ENCODE measurements at regions not wholly inside any gene's neighbourhood (a gene's known extent, or its start where the extent isn't known, plus 50 kb on each side); places are given as distances from the start of the nearest gene placed in this dataset.
"Not testable (repeated sequence)": the region's sequence is repeated elsewhere in the genome, so short reads cannot be mapped to it uniquely, and the experiment has no call there.

DNA sequence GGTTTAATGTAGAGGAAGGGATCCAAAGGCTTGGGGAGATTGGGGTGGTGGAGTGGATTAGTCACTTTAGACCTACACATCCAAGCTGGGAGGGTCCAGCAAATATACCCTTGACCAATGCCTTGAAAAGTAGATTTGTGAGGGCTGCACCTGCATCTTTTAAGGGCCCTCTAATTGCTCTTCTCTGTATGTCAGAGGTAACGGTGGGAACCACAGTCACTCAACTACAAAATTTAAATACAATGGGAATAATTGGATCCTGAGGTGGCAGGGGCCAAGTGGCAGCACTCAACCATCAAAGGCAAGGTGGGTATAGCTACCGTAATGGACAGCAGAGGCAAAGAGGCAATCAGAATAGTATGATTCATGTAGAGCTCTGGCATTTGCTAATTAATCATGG lies 833.7 kb upstream of the ARRDC3 start:
- DNase-seq, result not testable (repeated sequence)

DNA sequence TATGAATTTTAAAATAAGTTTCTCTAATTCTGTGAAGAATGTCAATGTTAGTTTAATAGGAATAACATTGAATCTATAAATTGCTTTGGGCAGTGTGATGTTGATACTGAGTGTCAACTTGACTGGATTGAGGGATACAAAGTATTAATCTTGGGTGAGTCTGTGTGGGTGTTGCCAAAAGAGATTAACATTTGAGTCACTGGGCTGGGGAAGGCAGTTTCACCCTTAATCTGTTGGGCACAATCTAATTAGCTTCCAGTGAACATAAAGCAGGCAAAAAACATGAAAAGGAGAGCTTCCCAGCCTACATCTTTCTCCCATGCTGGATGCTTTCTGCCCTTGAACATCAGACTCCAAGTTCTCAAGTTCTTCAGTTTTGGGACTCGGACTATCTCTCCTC lies 832.0 kb upstream of the ARRDC3 start:
- DNase-seq, result no peak

DNA sequence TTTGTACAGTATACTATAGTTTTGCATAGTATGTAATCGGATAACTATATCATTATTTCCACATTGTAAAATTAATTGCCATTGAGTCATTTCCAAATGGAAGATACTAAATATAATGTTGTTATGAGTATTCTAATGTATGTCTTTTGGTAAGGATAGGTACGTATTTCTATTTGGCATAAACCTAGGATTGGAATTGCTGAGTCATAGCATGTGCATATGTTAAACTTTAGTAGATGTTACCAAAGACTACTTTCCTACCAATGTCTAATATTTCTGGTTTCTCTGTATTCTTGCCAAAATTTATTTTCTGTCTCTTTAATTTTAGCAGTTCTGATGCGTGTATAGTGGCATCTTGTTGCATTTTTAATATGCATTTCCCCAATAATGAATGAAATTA lies 825.1 kb upstream of the ARRDC3 start:
- no peak for DNase-seq

DNA sequence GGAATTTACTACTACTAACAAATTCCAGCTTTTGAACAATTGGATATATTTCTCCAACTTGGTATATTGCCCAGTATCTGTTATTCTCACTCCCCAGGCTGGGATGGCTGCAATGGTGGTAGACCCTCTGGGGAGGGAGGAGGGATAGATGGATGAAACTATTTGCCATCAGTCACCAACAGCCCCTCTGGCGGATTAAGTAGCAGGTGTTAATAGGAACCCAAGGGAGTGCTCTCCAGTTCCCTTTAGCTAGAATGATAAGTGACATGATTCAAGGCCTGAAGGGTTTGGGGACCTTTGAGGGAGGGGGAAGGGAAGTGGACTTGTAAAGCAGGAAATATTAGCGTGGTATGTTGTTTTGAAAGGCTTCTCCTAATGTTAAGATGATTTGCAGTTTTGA lies 824.0 kb upstream of the ARRDC3 start:
- no peak for DNase-seq

DNA sequence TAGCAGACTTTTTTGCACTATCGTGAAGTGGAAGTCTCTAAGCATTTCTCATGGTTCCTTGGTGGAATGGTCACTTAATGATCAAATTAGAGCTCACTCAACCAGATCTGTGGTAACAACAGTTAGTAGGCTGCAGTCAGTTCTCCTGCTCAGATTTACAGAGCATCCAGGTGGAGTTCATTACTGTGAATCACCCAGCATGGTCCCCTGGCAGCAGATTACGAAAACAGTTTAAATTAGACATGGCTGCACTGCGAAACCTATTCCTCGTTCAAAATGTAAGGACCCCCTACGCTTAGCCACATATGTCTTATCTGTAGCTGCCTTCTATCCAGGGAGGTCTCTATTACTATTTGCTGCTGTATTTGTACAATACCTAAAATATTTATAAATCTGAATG lies 823.6 kb upstream of the ARRDC3 start:
- DNase-seq, result no peak

DNA sequence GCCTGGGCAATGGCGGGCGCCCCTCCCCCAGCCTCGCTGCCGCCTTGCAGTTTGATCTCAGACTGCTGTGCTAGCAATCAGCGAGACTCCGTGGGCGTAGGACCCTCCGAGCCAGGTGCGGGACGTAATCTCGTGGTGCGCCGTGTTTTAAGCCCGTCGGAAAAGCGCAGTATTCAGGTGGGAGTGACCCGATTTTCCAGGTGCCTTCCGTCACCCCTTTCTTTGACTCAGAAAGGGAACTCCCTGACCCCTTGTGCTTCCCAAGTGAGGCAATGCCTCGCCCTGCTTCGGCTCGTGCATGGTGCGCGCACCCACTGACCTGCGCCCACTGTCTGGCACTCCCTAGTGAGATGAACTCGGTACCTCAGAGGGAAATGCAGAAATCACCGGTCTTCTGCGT lies 815.9 kb upstream of the ARRDC3 start:
- not testable (repeated sequence) for DNase-seq

DNA sequence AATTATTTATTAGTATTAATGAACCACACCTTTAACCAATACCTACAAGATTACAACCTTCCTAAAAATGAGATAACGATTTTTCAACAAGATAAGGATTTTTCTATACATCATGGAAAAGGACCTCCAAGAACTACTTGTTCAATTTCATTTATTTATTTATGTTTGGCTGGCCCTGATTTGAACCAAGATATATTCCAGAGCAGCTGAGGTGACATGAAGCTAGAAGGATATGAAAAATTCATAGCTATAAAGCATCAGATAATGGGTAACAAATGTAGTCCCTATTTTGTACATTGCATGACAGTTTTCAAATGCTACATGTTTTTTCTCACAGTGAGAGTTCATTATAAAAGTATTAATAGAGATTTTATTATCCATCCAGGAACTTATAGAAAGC lies 798.5 kb upstream of the ARRDC3 start:
- no peak for DNase-seq

DNA sequence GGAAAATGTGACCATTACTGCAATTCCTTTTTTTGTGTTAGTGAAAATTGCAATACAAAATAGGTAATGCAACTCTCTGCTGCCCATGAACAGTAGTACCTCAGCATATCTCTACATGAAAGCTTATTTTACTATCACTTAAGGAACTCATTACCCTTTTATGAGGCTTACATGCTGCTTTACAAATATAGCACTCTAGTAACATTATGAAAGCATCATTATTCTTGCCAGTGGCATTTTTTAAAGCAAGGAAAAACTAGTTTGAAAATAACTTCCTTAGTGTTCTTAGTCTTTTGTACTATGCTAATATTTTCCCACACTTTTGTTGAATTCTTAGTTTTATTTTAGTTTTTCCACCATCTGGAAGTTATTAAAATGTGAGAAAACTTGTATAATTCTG lies 797.3 kb upstream of the ARRDC3 start:
- no peak for DNase-seq

DNA sequence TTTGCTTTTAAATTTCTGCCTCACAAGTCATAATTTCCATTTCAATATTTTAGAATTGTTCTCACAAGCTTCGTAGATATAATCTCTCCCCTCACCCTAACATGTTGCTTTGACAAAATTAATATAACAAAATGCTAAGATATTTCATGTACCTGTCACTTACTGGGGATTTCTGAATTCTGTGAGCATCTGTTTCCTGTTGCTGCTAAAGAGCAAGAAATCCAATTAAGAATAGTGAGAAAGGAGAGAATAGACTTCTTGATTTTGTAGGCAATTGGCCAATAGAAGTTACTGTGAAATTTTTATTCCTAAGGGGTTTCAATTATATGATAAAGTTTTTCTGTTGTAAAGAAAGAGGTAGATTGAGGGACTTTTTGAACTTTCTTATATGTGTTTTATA lies 796.5 kb upstream of the ARRDC3 start:
- DNase-seq, result no peak

DNA sequence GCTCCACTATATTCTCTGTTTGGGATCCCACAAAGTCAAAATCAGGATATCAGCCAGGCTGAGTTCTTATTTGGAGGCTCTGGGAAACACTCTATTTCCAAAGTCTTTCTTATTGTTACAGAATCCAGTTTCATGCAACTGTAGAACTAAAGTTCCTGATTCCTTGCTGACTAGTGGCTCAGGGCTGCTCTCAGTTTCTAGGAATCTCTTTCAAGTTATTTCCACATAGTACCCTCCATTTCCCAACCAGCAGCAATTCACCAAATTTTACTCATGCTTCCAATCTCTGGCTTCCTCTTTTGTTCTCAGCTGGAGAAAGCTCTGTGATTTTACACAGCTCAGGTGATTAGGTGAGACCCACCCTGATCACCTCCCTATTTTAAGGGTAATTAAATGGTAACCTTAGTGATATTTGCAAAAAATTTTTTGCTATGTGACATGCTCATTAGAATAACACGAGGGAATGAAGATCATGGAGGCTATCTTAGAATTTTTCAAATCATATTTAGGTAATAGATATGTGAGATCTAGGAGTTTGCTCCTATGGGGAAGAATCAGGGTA lies 794.9 kb upstream of the ARRDC3 start:
- no peak for DNase-seq

DNA sequence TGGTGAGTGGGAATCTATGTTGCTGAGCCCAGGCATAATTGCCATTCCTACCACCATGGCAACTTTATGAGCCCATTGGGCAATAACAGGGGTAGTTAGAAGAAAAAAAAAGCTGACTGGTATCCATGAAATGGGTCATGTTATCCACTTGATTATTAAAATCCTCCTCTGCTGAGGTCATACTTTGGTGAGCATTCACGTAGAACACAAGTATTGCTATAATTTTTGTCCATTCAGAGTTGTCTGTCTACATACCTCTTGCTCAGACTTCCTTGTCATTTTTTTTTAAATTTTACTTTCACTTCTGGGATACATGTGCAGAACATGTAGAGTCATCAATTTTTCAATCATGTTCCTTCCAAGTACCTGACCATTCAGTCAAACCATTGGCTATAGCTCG lies 780.8 kb upstream of the ARRDC3 start:
- no peak for DNase-seq

DNA sequence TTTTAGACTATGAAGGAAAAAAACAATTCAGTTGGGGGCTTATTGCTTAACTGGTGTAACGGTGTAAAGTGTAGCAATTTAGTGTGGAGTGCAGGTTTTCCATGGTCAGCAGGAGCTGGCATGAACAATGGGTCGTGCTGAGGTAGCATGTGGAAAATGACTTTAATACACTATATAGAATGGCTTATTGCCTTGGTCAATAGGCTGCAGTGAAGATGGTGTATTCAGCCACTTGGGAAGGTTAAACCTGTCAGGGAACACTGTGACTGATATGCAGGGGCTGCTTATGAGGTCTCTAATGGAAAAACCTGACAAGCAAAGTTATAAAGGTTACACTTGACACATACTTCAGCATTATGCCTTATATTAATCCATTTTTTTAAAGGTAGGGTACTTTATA lies 764.7 kb upstream of the ARRDC3 start:
- no peak for DNase-seq

DNA sequence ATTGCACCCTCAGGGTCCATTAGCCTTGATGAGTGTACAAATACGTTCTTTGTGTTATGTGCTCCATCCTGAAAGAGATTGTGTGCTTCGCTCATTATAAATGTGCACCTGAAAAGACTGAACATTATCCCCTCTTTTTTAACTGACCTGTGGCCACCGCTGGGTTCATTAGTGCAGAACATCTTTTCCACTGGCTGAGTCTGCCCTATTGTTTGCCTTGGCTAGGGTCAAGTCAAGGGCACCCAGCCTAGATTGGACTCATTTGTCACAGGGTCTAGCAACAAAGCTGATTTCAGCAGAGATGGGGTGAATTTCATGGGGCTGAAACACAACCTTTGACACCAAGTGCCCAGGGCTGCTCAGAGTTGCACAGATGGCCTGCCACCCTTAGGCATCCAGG lies 764.1 kb upstream of the ARRDC3 start:
- no peak for DNase-seq

DNA sequence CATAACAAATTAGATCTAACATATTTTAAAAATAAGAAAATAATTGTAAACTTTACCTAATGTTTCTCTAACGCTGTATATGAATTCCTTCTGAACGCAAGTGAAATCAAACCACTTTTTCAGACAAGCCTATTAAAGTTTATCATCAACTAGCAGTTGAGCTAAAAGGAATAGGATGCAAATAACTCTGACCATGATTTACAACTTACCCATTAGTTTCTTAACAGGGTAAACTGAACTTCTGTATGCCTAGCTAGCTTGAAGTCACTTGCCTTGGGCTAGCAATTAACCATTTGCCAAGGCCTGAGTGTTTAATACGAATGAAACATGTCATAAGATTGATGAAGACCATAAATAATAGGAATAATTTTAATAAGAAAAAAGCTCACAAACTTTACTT lies 762.7 kb upstream of the ARRDC3 start:
- DNase-seq, result no peak

DNA sequence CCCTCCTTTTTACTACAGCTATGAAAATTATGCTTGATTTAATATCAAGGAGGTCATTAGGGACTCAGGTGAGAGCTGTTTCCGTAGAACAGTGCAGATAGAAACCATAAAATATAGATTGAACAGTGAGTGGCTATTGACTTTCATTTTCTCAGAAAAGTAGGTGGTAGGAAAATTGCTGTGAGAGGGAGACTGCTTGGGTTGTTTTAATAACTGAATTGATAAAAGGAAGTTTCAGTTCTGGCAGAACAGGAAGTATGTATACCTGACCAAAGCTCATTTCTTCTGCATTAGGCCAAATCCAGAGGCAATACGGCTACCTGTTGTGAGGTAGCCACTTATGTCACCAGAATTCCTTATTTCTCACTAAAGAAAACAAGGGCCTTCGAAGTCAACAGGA lies 761.7 kb upstream of the ARRDC3 start:
- no peak for DNase-seq

DNA sequence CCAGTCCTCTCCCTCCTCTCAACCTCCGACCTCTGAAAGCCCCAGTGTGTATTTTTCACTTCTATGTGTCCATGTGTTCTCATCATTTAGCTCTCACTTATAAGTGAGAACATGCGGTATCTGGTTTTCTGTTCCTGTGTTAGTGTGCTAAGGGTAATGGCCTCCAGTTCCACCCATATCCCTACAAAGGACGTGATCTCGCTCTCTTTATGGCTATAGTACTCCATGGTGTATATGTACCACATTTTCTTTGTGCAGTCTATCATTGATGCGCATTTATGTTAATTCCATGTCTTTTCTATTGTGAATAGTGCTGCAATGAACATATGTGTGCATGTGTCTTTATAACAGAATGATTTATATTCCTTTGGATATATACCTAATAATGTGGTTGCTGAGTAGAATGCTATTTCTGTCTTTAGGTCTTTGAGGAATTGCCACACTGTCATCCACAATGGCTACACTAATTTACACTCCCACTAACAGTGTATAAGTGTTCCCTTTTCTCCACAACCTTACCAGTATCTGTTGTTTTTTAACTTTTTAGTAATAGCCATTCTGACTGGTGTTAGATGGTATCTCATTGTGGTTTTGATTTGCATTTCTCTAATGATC lies 749.3 kb upstream of the ARRDC3 start:
- DNase-seq, result not testable (repeated sequence)

DNA sequence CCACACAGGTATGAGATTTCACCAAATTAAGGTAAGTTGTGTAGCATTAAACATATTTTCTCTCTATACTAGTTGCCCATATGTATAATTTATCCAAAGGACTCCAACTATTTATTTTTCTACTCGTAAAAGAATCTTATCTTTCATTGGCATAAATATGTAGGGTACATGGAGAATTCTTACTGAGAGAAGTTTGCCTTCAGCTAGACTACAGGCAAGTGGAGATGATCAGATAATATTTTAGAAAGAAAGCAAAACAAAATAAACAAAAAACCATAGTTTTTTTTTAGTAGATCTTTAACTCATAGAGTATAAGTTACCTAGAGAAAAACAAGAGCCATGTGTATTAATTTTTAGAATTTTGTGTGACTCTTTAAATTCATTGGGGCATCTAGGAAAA lies 743.1 kb upstream of the ARRDC3 start:
- DNase-seq, result no peak

DNA sequence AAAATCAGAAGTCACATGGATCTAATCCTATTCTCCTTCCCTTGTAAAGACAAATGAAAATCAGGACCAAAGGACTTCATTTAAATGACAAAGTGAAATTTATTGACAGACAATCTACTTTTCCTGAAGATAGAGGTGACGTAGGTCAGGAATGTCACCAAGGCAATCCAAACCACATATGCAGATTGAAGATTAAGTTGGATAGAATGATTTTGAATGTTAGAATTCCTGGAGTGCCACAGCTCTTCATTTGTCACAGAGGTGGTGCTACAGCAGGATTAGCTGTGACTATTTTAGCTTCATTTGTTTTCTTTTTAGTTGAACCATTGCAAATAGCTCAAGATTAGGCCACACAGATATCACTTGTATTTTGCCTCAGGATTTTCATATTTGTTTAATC lies 736.0 kb upstream of the ARRDC3 start:
- no peak for DNase-seq

DNA sequence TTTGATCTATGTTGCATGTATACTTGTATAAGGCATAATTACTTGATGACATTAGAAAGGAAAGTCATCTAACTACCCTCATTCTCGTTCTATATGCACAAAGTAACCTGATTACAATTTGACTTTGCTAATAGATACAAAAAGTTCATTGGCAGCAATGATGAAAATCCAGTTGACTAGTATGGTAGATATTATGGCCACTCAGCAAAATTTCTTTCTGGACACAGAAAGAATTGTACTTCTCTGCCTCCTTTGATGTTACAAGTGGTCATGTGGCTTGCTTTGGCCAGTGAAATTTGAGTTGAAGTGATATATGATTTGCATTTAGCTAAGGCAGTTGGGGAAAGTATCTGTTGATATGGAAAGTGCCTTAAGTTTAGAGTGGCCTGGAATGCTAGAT lies 723.7 kb upstream of the ARRDC3 start:
- no peak for DNase-seq

DNA sequence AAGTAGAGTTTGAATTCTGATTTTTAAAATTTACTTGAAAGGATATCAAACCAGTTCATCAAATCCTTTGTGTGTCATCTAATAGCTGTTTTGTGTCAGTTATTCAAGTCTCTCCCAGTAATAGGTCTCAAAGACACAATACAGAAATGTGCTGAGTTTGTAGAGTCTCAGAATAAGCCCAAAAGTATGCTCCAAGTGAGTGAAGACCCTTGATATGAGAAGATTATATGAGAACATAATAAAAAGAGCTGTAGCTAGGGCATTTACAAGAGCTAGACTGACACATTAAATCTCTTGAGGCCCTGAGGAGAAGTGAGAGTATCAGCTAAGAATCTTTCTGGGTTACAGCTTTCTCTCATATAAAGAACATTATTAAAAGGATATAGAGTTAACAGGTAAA lies 721.0 kb upstream of the ARRDC3 start:
- no peak for DNase-seq

DNA sequence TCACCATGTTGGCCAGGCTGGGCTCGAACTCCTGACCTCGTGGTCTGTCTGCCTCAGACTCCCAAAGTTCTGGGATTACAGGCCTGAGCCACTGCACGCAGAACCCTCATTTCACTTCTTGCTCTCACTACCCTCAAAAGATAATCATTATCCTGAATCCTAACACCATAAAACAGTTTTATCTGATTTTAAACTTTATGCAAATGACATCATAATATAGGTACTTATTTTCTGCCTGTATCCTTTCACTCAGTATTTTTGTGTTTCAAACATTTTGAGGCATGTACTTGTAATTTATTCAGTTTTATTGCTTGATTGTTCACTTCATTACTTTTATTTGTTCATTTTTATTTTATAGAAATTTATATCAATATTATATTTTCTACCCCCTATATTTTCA lies 719.2 kb upstream of the ARRDC3 start:
- DNase-seq, result no peak

DNA sequence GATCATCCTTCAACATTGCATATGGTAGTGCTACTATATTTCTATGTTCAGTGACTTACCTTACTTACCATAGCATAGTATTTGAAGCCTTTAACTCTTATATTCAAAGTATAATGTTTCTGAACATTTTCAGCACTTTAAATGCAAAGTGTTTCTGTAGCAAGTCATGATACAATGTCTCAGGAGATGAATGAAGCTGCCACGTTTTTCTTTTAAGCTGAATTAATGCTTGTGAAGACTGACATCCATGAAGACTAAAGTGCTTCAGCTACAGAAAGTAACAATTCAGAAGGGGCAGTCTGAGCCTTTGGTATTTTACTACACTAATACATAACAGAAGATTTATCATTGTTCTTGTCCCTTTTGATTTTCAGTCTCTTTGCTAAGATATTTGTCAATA lies 709.1 kb upstream of the ARRDC3 start:
- DNase-seq, result no peak

DNA sequence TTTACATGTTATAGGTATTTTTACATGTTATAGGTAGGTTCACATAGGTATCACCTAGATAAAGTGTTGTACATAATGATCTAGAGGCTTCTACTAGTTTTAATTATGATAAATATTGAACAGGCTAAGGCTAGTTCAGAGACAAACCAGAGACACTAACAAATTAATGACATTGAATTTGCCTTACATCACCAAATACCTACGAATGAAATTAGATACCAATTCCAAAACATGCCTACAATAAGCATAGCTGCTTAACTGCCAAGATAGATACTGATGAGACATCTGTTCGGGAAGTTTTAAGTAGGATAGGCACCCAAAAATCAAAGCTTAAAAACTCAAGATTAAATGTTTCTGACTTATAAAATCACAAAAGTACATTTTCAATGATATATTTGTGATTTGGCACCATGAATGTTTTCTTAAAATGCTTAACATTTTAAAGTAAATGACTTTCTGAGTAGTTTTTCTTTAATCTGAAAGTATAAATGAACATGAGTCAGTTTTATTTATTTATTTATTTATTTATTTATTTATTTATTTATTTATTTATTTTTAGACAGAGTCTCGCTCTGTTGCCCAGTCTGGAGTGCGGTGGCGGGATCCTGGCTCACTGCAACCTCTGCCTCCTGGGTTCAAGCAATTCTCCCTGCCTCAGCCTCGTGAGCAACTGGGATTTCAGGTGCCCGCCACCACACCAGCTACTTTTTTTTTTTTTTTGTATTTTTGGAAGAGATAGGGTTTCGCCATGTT lies 703.1 kb upstream of the ARRDC3 start:
- no peak for DNase-seq

DNA sequence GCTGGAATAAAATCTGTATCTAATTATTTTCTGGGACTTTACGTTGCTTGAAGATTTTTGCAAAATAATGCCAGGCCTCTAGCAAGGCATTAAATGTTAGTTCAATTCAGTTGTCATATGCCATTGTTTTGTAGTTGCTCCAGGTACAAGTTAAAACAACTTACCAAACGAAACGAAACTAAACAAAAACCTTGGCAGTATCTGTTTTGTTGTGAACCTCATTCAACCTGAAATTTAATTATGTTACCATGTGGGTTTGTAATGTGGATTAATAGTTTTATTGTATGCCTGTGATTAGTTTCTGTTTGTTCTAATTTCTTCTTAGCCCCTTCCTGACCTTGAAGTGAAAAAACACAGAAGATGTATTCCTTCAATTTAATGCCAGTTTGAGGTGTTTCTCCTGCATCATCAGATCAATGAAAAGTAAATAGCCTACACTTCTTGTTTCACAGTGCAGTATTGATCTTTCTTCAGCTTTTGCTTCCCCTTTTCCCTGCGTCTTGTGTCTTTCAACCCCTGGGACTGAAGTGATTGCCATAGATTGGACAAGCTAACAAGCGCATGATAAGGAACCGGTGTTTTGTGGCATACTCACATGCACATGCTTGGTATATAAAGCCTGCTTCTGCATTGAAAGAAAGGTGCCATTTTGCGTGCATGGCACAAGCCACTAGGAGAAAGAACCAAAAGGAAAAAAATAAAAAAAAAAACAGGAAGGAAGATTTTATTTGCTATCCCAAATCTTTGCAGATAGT lies 699.0 kb upstream of the ARRDC3 start:
- no peak for DNase-seq

Measured in stimulated activated CD4-positive, alpha-beta T cell treated with anti-CD3 and anti-CD28 coated beads, Interleukin-4, amount 100 ng/mL, for 24 hours (primary cell).